HUES6 (cell line): ENCODE measurements at regions not wholly inside any gene's neighbourhood (a gene's known extent, or its start where the extent isn't known, plus 50 kb on each side); places are given as distances from the start of the nearest gene placed in this dataset.

Source experiments
- H3K27ac ChIP-seq: 2 replicates; pipeline ENCODE4 v1.7.0; 2013; ENCODE audit warnings: low read depth, mild to moderate bottlenecking, low read length, inconsistent platforms
- H3K27me3 ChIP-seq: 2 replicates; pipeline ENCODE4 v1.6.1; 2013; ENCODE audit warnings: low read length; ENCODE audit not compliant: control insufficient read depth, insufficient read depth
- H3K36me3 ChIP-seq: 2 replicates; pipeline ENCODE4 v1.6.1; 2013; ENCODE audit warnings: low read length; ENCODE audit not compliant: control insufficient read depth, insufficient read depth
- H3K4me1 ChIP-seq: 2 replicates; pipeline ENCODE4 v1.6.1; 2013; ENCODE audit warnings: low read length; ENCODE audit not compliant: control insufficient read depth, insufficient read depth
- H3K4me3 ChIP-seq: 2 replicates; pipeline ENCODE4 v1.5.1; 2013; ENCODE audit warnings: low read depth, low read length
- H3K9ac ChIP-seq: one replicate; pipeline ENCODE4 v1.6.1; 2013; ENCODE audit warnings: mild to moderate bottlenecking, low read length
- H3K9me3 ChIP-seq: 2 replicates; pipeline ENCODE4 v1.6.1; 2013; ENCODE audit warnings: low read depth, low read length; ENCODE audit not compliant: control insufficient read depth, insufficient read depth

DNA sequence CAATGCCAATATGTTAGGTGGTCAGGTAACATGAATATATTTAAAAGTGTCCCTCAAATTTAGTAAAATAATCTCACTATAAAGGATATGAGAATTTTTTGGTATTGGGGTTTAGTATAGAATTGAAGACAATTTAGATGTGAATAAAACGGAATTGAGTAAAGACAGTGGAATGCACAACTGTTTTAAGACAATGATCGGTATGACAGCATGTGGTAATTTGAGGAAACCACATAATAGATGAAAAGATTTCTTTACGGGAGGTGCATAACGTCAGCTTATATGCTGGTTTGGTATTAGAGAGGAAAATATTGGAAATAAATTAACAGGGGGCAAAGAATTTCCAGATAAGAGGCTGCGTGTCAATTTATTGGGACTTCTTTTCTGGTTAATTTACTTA lies 1043.2 kb downstream of the CDH18 start:
- Histone ChIP-seq H3K27ac (no peak overlapping the region), H3K27me3 (no peaks in the 10 kb centered on the region), H3K4me1 (no peaks in the 10 kb centered on the region; the same call in 1 of the 2 replicates), H3K4me3 (no peak overlapping the region), H3K36me3 (no peaks in the 10 kb centered on the region), H3K9ac (no peak overlapping the region), H3K9me3 (no peaks in the 10 kb centered on the region)

DNA sequence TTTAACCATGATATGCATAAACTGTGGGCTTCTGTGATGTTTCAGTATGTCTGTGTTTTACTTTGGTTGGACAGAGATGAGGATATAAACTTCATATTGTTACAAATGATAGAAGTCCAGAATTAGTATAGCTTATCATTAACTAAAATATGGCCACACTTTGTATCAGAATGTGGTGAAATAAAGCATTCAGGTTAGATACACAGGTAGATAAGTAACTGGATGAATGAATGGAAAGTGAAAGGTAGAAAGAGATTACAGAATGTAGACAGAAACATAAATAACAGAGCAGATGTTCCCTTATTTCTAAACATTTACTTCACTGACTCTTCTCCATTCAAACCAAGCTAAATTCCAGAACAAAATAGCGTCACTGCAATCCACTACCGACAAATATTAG lies 1033.8 kb downstream of the CDH18 start:
- no peaks in the 10 kb centered on the region for H3K9me3 ChIP-seq
- no peak overlapping the region for H3K27ac ChIP-seq
- no peak overlapping the region for H3K9ac ChIP-seq
- H3K4me3 ChIP-seq: no peak overlapping the region
- no peaks in the 10 kb centered on the region for H3K27me3 ChIP-seq
- H3K4me1 ChIP-seq: no peaks in the 10 kb centered on the region
- H3K36me3 ChIP-seq: no peaks in the 10 kb centered on the region

GRCh38 chr5:18959535-18959934 lies 1028.5 kb downstream of the CDH18 start:
- H3K27ac ChIP-seq: no peak overlapping the region
- H3K27me3 ChIP-seq: no peaks in the 10 kb centered on the region
- H3K9me3 ChIP-seq: no peaks in the 10 kb centered on the region
- no peak overlapping the region for H3K9ac ChIP-seq
- no peaks in the 10 kb centered on the region for H3K36me3 ChIP-seq
- no peaks in the 10 kb centered on the region for H3K4me1 ChIP-seq
- H3K4me3 ChIP-seq: no peak overlapping the region

DNA sequence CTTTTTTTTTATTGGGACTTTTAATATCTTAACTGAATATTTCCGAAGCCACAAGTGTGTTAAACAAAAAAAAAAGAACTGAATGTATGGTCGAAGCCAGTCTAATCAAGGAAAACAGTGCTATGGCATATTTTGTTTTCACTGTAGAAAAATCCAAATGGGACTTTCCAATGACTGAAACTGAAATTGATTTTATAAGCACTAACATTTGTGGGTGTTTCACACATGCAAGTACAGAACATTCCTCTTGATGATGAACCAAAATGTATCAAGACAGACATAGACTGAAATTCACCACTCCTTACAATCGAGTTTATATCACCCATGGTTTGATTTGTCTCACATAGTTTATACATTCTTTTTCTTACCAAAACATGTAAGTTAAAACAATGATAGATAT lies 1026.8 kb downstream of the CDH18 start:
- Histone ChIP-seq H3K27me3 (no peaks in the 10 kb centered on the region), H3K27ac (no peak overlapping the region), H3K9ac (no peak overlapping the region), H3K36me3 (no peaks in the 10 kb centered on the region), H3K9me3 (no peaks in the 10 kb centered on the region), H3K4me1 (no peaks in the 10 kb centered on the region), H3K4me3 (no peak overlapping the region)

GRCh38 chr5:18965893-18966292 lies 1022.1 kb downstream of the CDH18 start:
- Histone ChIP-seq H3K9ac (no peak overlapping the region), H3K4me3 (no peak overlapping the region), H3K4me1 (no peaks in the 10 kb centered on the region), H3K9me3 (no peaks in the 10 kb centered on the region), H3K27ac (no peak overlapping the region), H3K36me3 (no peaks in the 10 kb centered on the region), H3K27me3 (no peaks in the 10 kb centered on the region)

- H3K9me3 ChIP-seq: no peaks in the 10 kb centered on the region
- H3K4me1 ChIP-seq: peaks cover 3% of the 10 kb centered on the region; the same call in 1 of the 2 replicates
- H3K36me3 ChIP-seq: no peaks in the 10 kb centered on the region
- H3K27ac ChIP-seq: no peak overlapping the region
- no peak overlapping the region for H3K9ac ChIP-seq
- no peaks in the 10 kb centered on the region for H3K27me3 ChIP-seq
- no peak overlapping the region for H3K4me3 ChIP-seq
Measured at GRCh38 chr5:18967637-18968036, 1020.4 kb downstream of the CDH18 start.

- Histone ChIP-seq H3K4me1 (peaks cover 3% of the 10 kb centered on the region; the same call in 1 of the 2 replicates), H3K9ac (no peak overlapping the region), H3K27ac (no peak overlapping the region), H3K9me3 (no peaks in the 10 kb centered on the region), H3K27me3 (no peaks in the 10 kb centered on the region), H3K4me3 (no peak overlapping the region), H3K36me3 (no peaks in the 10 kb centered on the region)
Measured at GRCh38 chr5:18968966-18969365, 1019.0 kb downstream of the CDH18 start.

DNA sequence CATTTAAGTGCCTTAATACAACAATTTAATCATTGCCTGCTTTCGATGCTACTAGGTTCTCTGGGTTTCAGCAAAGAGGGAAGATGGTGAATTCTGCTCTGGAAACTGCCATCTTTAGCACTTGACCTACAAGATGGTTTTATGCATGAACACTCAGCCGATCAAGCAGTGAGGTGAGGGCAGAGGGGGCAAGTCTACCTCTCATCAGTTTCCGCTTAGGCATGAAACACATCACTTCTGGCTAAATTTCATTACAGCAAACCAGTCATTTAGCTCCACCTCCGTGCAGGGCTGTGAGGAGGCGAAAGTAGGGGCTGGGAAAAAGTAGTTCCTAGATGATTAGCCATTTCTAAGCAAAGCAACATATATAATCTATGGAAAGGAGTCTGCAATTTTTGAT lies 1018.0 kb downstream of the CDH18 start:
- H3K4me1 ChIP-seq: peaks cover 3% of the 10 kb centered on the region; the same call in 1 of the 2 replicates
- H3K9ac ChIP-seq: no peak overlapping the region
- H3K9me3 ChIP-seq: no peaks in the 10 kb centered on the region
- H3K36me3 ChIP-seq: no peaks in the 10 kb centered on the region
- H3K27ac ChIP-seq: no peak overlapping the region
- no peaks in the 10 kb centered on the region for H3K27me3 ChIP-seq
- no peak overlapping the region for H3K4me3 ChIP-seq

DNA sequence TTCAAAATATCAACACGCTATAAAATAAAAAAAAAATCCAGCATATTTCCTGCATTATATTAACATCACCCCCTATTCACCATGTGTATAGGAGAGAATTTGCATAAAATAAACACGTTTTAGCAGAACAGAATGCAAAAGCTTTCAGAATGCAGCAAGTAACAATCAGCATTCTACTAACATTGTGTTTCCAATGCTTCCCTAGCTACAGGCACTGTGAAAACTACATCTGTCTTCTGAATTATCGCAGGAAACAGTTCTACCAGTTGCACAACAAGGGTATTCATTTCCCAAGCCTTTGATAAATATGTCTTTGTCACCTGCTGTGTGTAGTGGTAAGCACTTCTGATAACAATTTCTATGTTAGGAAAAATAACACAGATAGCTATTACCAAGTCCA lies 1015.8 kb downstream of the CDH18 start:
- Histone ChIP-seq H3K4me1 (peaks cover 3% of the 10 kb centered on the region; the same call in 1 of the 2 replicates), H3K9me3 (no peaks in the 10 kb centered on the region), H3K36me3 (no peaks in the 10 kb centered on the region), H3K9ac (no peak overlapping the region), H3K4me3 (no peak overlapping the region), H3K27me3 (no peaks in the 10 kb centered on the region), H3K27ac (no peak overlapping the region)

DNA sequence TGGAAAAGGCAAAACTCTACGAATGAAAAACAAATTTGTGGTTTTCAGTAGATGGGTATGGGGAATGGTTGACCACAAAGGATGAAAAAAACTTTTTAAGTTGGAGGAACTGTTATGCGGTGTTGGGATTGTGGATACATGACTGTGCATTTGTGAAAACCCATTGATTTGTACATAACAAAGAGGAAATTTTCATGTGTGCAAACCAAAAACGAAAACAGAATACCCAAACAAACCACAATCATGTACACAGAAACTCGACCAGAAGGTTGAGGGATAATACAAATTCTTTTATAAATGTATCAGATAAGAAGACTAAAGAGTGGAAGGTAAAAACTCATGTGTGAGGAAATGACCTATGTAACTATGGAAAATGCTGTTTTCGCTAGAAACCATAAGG lies 1012.4 kb downstream of the CDH18 start:
- H3K4me3 ChIP-seq: no peak overlapping the region
- H3K36me3 ChIP-seq: no peaks in the 10 kb centered on the region
- no peak overlapping the region for H3K27ac ChIP-seq
- peaks cover 3% of the 10 kb centered on the region; the same call in 1 of the 2 replicates for H3K4me1 ChIP-seq
- H3K9ac ChIP-seq: no peak overlapping the region
- no peaks in the 10 kb centered on the region for H3K9me3 ChIP-seq
- H3K27me3 ChIP-seq: no peaks in the 10 kb centered on the region

DNA sequence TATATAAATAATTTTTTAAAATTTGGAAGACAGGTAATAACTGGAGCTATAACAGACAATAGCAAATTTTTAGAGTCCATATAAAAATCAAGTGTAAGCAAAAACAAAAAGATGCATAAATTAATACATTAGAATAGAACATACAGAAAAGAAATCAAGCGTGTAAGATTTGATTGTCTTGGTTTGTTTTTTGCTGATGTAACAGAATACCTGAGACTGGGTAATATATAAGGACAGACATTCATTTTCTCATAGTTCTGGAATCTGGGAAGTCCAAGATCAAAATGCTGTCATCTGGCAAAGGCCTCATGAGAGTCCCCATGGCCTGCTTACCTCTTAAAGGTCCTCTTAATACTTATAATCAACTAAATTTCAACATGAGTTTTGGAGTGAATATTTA lies 1010.1 kb downstream of the CDH18 start:
- no peaks in the 10 kb centered on the region for H3K4me1 ChIP-seq
- no peaks in the 10 kb centered on the region for H3K36me3 ChIP-seq
- no peaks in the 10 kb centered on the region; the same call in 1 of the 2 replicates for H3K9me3 ChIP-seq
- no peak overlapping the region for H3K9ac ChIP-seq
- no peak overlapping the region for H3K27ac ChIP-seq
- no peaks in the 10 kb centered on the region for H3K27me3 ChIP-seq
- no peak overlapping the region for H3K4me3 ChIP-seq

DNA sequence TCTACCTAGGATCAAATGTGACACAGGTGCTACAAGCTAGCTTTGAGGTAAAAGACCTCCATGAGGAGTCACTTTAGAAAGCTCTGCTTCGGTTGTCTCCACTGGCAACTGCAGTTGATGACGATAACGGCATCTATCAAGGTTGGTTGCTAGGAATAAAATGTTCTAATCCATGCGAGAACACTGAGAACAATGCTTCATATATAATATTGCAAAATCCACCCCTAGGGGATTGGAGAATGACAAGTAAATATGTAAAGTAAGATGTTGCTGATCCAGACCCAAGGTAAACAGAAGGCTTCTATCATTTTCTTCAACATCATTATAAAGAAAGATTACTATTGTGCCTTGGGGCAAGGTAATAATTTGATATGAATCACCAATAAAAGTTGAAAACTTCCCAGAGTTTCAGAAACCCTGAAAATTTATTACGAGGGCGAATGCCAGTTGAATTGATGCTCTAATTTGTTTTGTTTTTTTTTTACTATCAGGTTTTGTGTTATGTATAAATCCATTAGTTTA lies 1003.4 kb downstream of the CDH18 start:
- H3K27me3 ChIP-seq: no peaks in the 10 kb centered on the region
- H3K36me3 ChIP-seq: no peaks in the 10 kb centered on the region
- H3K9me3 ChIP-seq: no peaks in the 10 kb centered on the region; the same call in 1 of the 2 replicates
- no peak overlapping the region for H3K9ac ChIP-seq
- H3K27ac ChIP-seq: no peak overlapping the region
- H3K4me1 ChIP-seq: peaks cover 24% of the 10 kb centered on the region
- H3K4me3 ChIP-seq: no peak overlapping the region
